Ovary (tissue), 7 donors: ENCODE measurements at regions not wholly inside any gene's neighbourhood (a gene's known extent, or its start where the extent isn't known, plus 50 kb on each side); places are given as distances from the start of the nearest gene placed in this dataset.

Experiments used
- DNase-seq, 5 donors: peaks; one replicate each; pipeline ENCODE4 v3.0.0-alpha.2; 2019 to 2020
- H3K27ac ChIP-seq, 2 donors: fragments of 200-600 bp; one replicate each; pipeline versions ENCODE4 v1.5.1 to v1.8.0; 2019 to 2022
- H3K27me3 ChIP-seq: fragments of 200-600 bp; one replicate; pipeline ENCODE4 v1.8.0; 2022
- H3K36me3 ChIP-seq: fragments of 200-600 bp; sonication (generic); one replicate; pipeline ENCODE4 v1.5.1; 2019
- H3K4me1 ChIP-seq: one replicate; pipeline ENCODE4 v1.8.1; 2013; ENCODE audit warnings: mild to moderate bottlenecking, moderate library complexity; ENCODE audit not compliant: insufficient read depth
- H3K4me3 ChIP-seq: fragments of 200-600 bp; sonication (generic); one replicate; pipeline ENCODE4 v1.5.1; 2017
- H3K9me3 ChIP-seq, 2 donors: fragments of 200-600 bp in 1 of 2; sonication (generic) in 1 of 2; one replicate each; pipeline versions ENCODE4 v1.5.1 to v1.8.1; 2013 to 2019; ENCODE audit warnings: mild to moderate bottlenecking in 1 of 2, moderate library complexity in 1 of 2
- CTCF ChIP-seq, 3 donors: fragments of 450-650 bp in 2 of 3; fragments of 200-600 bp in 1 of 3; IDR thresholded peaks; one replicate each; pipeline versions ENCODE4 v1.5.1 to v1.8.0; 2016 to 2022; ENCODE audit warnings: antibody characterized with exemption in 3 of 3, mild to moderate bottlenecking in 1 of 3
- EP300 ChIP-seq: sonication (generic); formaldehyde crosslinking; IDR thresholded peaks from one replicate; pipeline ENCODE4 v1.6.1; 2017; ENCODE audit warnings: antibody characterized with exemption
- POLR2A ChIP-seq: fragments of 450-650 bp; IDR thresholded peaks from one replicate; pipeline ENCODE4 v1.6.1; 2017; ENCODE audit warnings: antibody characterized with exemption, mild to moderate bottlenecking, moderate library complexity
- WGBS, 3 donors: extraction: QIAGEN DNeasy Blood & Tissue Kit in 1 of 3; methylation state at CpG; one replicate each; pipeline versions ENCODE4 v1.1.5 to v1.1.7; 2013 to 2017; 5-methylcytosine and 5-hydroxymethylcytosine counted together
- intact Hi-C, 4 donors: fragments of 100-400 bp; cut with DNase I; formaldehyde crosslinking; loops; one replicate each; pipeline versions ENCODE4 v1.11.0 to v1.15.1; 2022 to 2023
- donor health status: DM: no; HTN: no; CAD: no; lungs with moderate emphysema.
- donor health status: DM: no; HTN: no; CAD: no.
- donor health status: Bipolar disorder and iron deficiency.
- donor health status: DM: no; HTN: no; CAD: no.
- donor health status: DM: yes; HTN: yes; CAD: no.

GRCh38 chr16:27679899-27680298 lies 130.0 kb downstream of the KATNIP start:
- no peaks in the 10 kb centered on the region for H3K4me1 ChIP-seq
- DNase-seq: no peak
- 83 to 90% (median 88%) methylated on average over 7 of the region's 7 CpGs for WGBS, 3 donors
- H3K27me3 ChIP-seq: no peaks in the 10 kb centered on the region
- TF ChIP-seq POLR2A (no peak), EP300 (no peak), CTCF (IDR thresholded peaks at IDR 0.05) (no peak)
- intact Hi-C loops: no loop called here
- no peaks in the 10 kb centered on the region for H3K36me3 ChIP-seq
- no peak overlapping the region for H3K4me3 ChIP-seq
- no peak overlapping the region for H3K27ac ChIP-seq
- no peaks in the 10 kb centered on the region for H3K9me3 ChIP-seq

- Histone ChIP-seq H3K27ac (no peak overlapping the region), H3K36me3 (no peaks in the 10 kb centered on the region), H3K4me3 (no peak overlapping the region), H3K27me3 (no peaks in the 10 kb centered on the region), H3K9me3 (no peaks in the 10 kb centered on the region), H3K4me1 (no peaks in the 10 kb centered on the region)
- TF ChIP-seq CTCF (IDR thresholded peaks at IDR 0.05) (no peak), POLR2A (no peak), EP300 (no peak)
- no peak for DNase-seq
- 91 to 98% (median 97%) methylated on average over 5 of the region's 5 CpGs for WGBS, 3 donors
- intact Hi-C loops: no loop called here
These were observed 131.7 kb downstream of the KATNIP start for GRCh38 chr16:27681681-27682080.

- no peaks in the 10 kb centered on the region for H3K9me3 ChIP-seq
- no peaks in the 10 kb centered on the region for H3K36me3 ChIP-seq
- no peaks in the 10 kb centered on the region for H3K27me3 ChIP-seq
- no peak overlapping the region for H3K4me3 ChIP-seq
- intact Hi-C loops: no loop called here
- H3K4me1 ChIP-seq: no peaks in the 10 kb centered on the region
- no peak overlapping the region for H3K27ac ChIP-seq
- DNase-seq: no peak
- TF ChIP-seq CTCF (IDR thresholded peaks at IDR 0.05) (no peak), POLR2A (no peak), EP300 (no peak)
- WGBS, 3 donors: 86 to 90% (median 89%) methylated on average over 2 of the region's 2 CpGs
These were observed 134.1 kb downstream of the KATNIP start for GRCh38 chr16:27684047-27684446.

- no peak overlapping the region for H3K27ac ChIP-seq
- DNase-seq: peak in 2 of 5 donors; percentile 22 to 40
These were observed 135.9 kb downstream of the KATNIP start for GRCh38 chr16:27685807-27686206.

More at GRCh38 chr16:27685807-27686206, 135.9 kb downstream of the KATNIP start:
- H3K27me3 ChIP-seq: no peaks in the 10 kb centered on the region
- no peaks in the 10 kb centered on the region for H3K36me3 ChIP-seq
- TF ChIP-seq EP300 (no peak), POLR2A (no peak), CTCF (IDR thresholded peaks at IDR 0.05) (no peak)
- no peaks in the 10 kb centered on the region for H3K9me3 ChIP-seq
- no peak overlapping the region for H3K4me3 ChIP-seq
- H3K4me1 ChIP-seq: no peaks in the 10 kb centered on the region
- 6 to 20% (median 11%) methylated on average over 1 of the region's 1 CpG for WGBS, 3 donors
- intact Hi-C loops: no loop called here
